SKM-1 (cell line): ENCODE measurements at regions not wholly inside any gene's neighbourhood (a gene's known extent, or its start where the extent isn't known, plus 50 kb on each side); places are given as distances from the start of the nearest gene placed in this dataset.

Experiments
- DNase-seq: peaks from one replicate; lab custom pipeline; 2025; ENCODE audit not compliant: unreplicated experiment; lab: John Stamatoyannopoulos, UW

GRCh38 chr1:87905651-87906050 is 577.0 kb downstream of the LMO4 start:
- DNase-seq = no peak

DNA sequence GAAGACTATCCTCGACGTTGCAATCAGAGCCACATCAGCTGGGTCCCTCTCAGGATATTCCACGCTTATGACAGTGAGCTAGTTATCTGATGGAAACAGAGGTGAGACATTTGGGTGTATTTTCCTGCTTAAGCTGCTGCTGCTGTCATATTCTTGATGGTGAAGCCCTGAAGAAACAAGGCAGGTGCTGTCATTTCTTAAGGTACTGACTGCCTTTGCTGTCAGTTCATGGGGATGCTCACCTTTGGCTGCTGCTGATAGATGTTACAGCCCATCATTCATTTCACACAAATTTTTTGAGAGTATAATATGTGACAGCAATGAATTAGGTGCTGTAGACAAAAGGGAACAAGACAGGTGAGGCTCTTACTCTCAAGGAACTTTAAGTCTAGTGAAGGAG is 577.4 kb downstream of the LMO4 start:
- DNase-seq = no peak

DNA sequence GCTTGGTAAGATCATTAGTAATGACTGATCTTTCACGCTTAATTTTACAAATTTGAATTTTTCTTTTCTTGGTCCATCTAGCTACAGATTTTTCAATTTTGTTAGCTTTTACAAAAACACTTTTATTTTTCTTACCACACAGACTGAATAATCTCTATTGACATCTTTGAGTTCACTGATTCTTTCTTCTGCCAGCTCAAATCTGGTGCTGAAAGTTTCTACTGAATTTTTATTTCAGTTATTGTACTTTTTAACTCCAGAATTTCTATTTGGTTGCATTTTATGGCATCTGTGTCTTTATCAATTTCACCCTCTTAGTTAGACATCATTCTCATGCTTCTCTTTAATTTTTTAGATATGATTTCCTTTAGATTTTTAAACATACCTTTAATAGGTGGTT is 584.7 kb downstream of the LMO4 start:
- no peak for DNase-seq

DNA sequence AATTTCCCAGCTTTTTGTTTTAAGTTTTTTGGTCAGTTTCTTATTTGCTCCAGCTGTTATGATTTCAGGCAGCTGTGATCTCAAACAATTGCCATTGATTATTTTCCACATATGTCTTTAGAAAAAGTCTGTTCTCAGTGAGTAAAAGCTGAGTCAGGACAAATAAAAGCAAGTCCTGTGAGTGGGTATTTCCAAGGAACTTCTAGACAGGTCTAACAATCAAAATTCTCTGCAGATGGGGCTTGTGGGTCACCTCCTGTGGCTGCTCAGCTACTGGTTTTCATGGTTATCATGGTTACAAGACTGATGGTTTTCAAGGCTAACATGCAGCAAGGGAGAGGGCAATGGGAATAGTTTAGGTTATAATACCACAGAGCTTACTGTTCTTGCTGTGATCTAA is 585.7 kb downstream of the LMO4 start:
- no peak for DNase-seq

GRCh38 chr1:87915771-87916170 is 587.1 kb downstream of the LMO4 start:
- DNase-seq = no peak

- DNase-seq = no peak
Measured at GRCh38 chr1:87916965-87917364, 588.3 kb downstream of the LMO4 start.

- no peak for DNase-seq
Measured at GRCh38 chr1:87918398-87918797, 589.7 kb downstream of the LMO4 start.

DNA sequence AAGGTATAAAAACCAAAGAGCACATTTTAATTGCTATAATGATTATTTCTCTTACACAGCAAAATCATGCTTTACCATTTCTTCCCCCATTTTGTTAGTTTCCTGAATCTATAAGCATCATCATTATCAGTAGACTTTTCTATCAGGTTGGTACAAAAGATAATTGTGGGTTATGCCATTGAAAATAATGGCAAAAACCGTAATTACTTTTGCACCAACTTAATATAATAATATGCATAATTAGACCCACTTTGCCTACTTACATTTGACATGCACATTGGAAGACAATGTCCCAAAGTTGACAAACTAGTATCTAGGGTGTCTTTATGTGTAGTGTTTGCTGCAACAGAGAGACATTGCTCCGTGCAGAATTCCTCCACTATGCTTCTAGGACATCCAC is 594.2 kb downstream of the LMO4 start:
- DNase-seq = no peak

- no peak for DNase-seq
Measured at GRCh38 chr1:87926131-87926830, 597.6 kb downstream of the LMO4 start.

- DNase-seq = no peak
Measured at GRCh38 chr1:87926921-87927320, 598.2 kb downstream of the LMO4 start.

- DNase-seq = no peak
Measured at GRCh38 chr1:87927391-87928280, 599.0 kb downstream of the LMO4 start.

DNA sequence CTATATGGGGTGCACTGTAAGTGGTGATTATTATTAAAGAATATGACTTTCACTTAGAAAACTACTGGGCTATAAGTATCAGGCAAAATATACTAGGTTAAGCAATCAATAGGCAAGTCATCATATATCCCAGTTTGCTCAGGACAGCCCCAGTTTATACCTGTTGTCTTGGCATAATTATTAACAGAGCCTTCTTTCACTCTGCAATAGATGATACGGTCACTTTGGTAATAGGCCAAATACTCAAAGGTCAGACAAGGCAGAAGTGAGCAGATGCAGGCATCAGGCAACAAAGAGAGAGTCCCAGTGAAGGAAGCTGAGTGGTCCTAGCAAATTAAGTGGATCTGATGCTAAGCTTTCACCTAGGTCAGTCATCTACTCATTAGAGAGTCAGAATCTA is 599.9 kb downstream of the LMO4 start:
- no peak for DNase-seq

DNA sequence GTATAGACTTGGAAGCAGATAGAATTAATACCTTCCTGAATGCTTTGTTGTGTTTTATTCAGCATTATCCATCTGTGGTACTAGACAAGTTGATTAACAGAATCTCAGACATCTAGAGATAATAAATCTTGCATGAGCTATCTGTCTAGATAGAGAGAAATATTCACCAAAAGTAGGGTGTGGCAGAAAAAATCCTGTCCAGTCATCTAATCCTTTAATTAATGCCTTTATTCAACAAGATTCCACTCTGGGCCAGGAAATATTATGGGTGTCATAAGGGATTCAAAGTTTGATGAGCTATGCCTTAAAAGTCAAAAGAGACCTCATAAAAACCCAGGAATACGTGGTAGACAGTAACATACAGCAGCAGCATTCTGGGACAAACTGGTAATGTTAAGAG is 601.2 kb downstream of the LMO4 start:
- no peak for DNase-seq

DNA sequence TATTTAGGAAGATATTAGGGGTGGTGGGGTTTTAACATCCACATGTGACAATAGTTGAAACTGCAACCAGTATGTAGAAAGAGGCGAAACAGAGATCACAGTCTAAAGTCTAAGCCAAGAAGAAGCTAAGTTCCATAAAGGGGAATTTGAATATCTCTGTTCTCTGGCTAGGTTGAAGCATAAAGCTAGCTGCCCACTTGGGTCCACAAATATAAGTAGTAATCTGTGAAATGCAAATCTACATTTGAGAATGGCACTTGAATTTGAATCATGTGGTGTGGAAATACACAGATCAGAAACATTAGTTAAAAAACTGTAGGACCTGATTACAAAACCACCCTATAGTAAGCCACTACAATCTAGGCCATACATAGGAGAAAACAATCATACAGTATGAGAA is 602.1 kb downstream of the LMO4 start:
- no peak for DNase-seq

DNA sequence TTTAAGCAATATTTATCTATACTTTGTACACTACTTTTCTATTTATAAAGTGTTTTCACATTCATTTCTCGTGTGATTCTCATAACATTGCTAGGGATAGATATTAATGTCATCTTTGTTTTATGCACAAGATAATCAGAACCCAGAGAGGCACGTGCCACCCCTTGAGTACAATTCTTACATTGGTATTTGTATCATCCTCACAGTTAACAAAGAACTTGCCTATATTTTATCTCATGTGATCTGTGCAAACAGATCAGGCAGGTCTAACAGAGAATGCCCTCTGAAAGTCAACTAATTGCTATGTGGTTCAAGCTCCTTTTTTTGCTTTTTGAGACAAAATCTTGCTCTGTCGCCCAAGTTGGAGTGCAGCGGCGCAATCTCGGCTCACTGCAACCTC is 604.5 kb downstream of the LMO4 start:
- no peak for DNase-seq

- DNase-seq = no peak
Measured at GRCh38 chr1:87935130-87935529, 606.5 kb downstream of the LMO4 start.

DNA sequence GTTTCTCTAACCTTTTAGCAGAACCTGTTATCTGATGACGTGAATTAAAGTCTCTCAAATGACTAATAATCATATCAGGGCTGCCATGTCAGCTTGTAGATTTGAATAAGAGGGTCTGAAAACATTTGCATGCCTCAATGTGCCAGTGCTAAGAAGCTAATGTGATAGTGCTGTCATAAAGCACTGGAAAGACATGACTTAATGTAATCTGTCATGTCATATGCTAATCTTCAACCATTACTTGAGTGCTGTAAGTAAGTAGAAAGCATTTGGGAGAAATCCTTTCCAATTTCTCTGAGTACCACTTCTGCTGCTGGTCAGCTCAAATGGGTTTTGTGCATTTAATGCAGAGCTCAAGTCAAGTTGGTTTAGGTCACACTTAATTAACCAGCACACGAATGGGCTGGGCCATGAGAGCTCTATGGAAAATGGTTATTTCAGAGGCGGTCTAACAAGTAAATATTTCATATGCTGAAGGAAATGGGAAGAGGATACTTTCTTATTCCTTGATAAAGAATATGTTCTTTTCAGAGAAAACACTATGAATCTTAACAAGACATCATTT is 609.2 kb downstream of the LMO4 start:
- no peak for DNase-seq

GRCh38 chr1:87938631-87939030 is 610.0 kb downstream of the LMO4 start:
- no peak for DNase-seq

GRCh38 chr1:87939444-87939843 is 610.8 kb downstream of the LMO4 start:
- DNase-seq = no peak

DNA sequence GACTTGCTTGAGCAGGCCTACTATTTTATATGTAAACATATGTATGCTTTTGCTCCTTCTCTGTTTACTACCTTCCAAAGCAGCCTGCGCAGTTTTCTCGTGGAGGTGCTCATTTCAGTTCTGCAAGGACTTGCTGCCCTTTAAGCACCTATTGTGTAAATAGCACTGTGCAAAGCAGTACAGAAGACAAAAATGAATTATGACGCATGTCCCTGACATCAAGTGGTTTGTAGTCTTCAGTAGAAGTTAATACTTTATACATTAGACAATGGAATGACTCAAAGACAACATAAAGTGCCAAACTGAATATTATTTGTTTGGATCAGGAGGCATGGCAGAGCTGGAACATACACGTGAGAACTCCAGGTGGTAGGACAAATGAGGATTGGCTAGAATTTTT is 611.7 kb downstream of the LMO4 start:
- no peak for DNase-seq

GRCh38 chr1:87941337-87941946 is 612.8 kb downstream of the LMO4 start:
- no peak for DNase-seq

GRCh38 chr1:87942165-87942564 is 613.5 kb downstream of the LMO4 start:
- no peak for DNase-seq
